ENCODE measurements at regions not wholly inside any gene's neighbourhood (a gene's known extent, or its start where the extent isn't known, plus 50 kb on each side); places are given as distances from the start of the nearest gene placed in this dataset.
"Not testable (repeated sequence)": the region's sequence is repeated elsewhere in the genome, so short reads cannot be mapped to it uniquely, and the experiment has no call there.

- not testable (repeated sequence) for BruUV-seq (replicated peaks)
These were observed 305.8 kb upstream of the POTED start for GRCh38 chr21:13303763-13304162.

DNA sequence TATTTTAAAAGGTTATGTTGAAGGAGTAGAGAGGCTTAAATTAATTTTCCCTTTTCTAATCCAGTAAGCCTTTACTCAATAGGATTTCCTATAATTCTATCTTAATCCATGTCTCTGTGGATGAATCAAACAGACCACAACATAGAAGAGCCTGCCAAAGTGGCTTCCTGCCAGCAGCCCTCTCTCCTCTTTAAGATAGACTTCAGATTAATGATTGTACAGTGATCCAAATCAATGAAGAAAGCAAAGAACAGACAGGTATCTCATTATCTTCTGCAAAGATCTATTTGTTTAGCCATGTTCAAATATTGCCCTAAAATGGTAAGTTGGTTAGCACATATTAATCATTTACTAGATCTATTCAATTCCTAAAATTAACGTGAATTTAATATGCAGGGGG is 304.7 kb upstream of the POTED start:
- H3K27me3 ChIP-seq (ENCODE audit: control insufficient read depth, insufficient read depth, low read length); H3K9me1 ChIP-seq (ENCODE audit: insufficient read depth, low read length); H3K9me3 ChIP-seq (ENCODE audit: control insufficient read depth, insufficient read depth, low read length); H3K4me2 ChIP-seq (ENCODE audit: low read depth, low read length); H2BK15ac ChIP-seq (ENCODE audit: low read depth, low read length); H4K91ac ChIP-seq (ENCODE audit: insufficient read depth, low read depth, low read length); DNase-seq; H4K20me1 ChIP-seq (ENCODE audit: insufficient read depth, low read length); H3K79me1 ChIP-seq (ENCODE audit: low read depth in 1 of 2, low read length in 2 of 2); H3K56ac ChIP-seq (ENCODE audit: extremely low read depth, insufficient read depth, low read length); H3K4me1 ChIP-seq (ENCODE audit: control insufficient read depth, insufficient read depth, low read length); H3K9ac ChIP-seq (ENCODE audit: low read depth, low read length); in situ Hi-C loops (cut with MboI; ENCODE audit: low sequenced_read_pairs); H2BK20ac ChIP-seq (ENCODE audit: low read depth, low read length); H2AK9ac ChIP-seq (replicated peaks; ENCODE audit: low read depth, low read length, poor library complexity); H3K14ac ChIP-seq (replicated peaks; ENCODE audit: low read depth, low read length); H3K27ac ChIP-seq (ENCODE audit: insufficient read depth, low read length); H4K5ac ChIP-seq (ENCODE audit: low read depth, low read length); H2AK5ac ChIP-seq (ENCODE audit: low read depth, low read length); H3K23ac ChIP-seq (ENCODE audit: low read depth, low read length); H2AFZ ChIP-seq (replicated peaks; ENCODE audit: low read length, poor library complexity); dilution Hi-C loops (cut with HindIII; ENCODE audit: low sequenced_read_pairs, unreplicated experiment); BruUV-seq (replicated peaks); H3K4me3 ChIP-seq (ENCODE audit: insufficient read depth, low read depth, low read length); ATAC-seq (ENCODE audit: low read depth); H3K36me3 ChIP-seq (ENCODE audit: control insufficient read depth, insufficient read depth, low read length); H2BK5ac ChIP-seq (ENCODE audit: low read depth, low read length, poor library complexity, severe bottlenecking); H3K18ac ChIP-seq (ENCODE audit: low read depth, low read length); H2BK120ac ChIP-seq (ENCODE audit: low read depth, low read length); H3K4ac ChIP-seq (ENCODE audit: low read depth, low read length); POLR2A ChIA-PET (ENCODE audit: unreplicated experiment); H4K8ac ChIP-seq (ENCODE audit: low read depth in 2 of 2, low read length in 2 of 2); CTCF ChIA-PET; intact Hi-C loops (cut with micrococcal nuclease): not testable (repeated sequence)
- no CpG with 5 or more reads among the region's 1 CpG for WGBS, 2 experiments (ENCODE audit: extremely low coverage in 2 of 2, insufficient read length in 1 of 2)

More at GRCh38 chr21:13303763-13304162, 305.8 kb upstream of the POTED start:
- H3K9me3 ChIP-seq (ENCODE audit: control insufficient read depth, insufficient read depth, low read length); H2AK5ac ChIP-seq (ENCODE audit: low read depth, low read length); H2BK15ac ChIP-seq (ENCODE audit: low read depth, low read length); H3K4me3 ChIP-seq (ENCODE audit: insufficient read depth, low read depth, low read length); H4K8ac ChIP-seq (ENCODE audit: low read depth in 2 of 2, low read length in 2 of 2); H3K4ac ChIP-seq (ENCODE audit: low read depth, low read length); H3K4me2 ChIP-seq (ENCODE audit: low read depth, low read length); H3K9ac ChIP-seq (ENCODE audit: low read depth, low read length); H3K9me1 ChIP-seq (ENCODE audit: insufficient read depth, low read length); dilution Hi-C loops (cut with HindIII; ENCODE audit: low sequenced_read_pairs, unreplicated experiment); H2BK120ac ChIP-seq (ENCODE audit: low read depth, low read length); H3K23ac ChIP-seq (ENCODE audit: low read depth, low read length); H3K36me3 ChIP-seq (ENCODE audit: control insufficient read depth, insufficient read depth, low read length); H2AK9ac ChIP-seq (replicated peaks; ENCODE audit: low read depth, low read length, poor library complexity); H3K79me1 ChIP-seq (ENCODE audit: low read depth in 1 of 2, low read length in 2 of 2); POLR2A ChIA-PET (ENCODE audit: unreplicated experiment); H3K4me1 ChIP-seq (ENCODE audit: control insufficient read depth, insufficient read depth, low read length); H3K27me3 ChIP-seq (ENCODE audit: control insufficient read depth, insufficient read depth, low read length); H3K56ac ChIP-seq (ENCODE audit: extremely low read depth, insufficient read depth, low read length); H4K5ac ChIP-seq (ENCODE audit: low read depth, low read length); intact Hi-C loops (cut with micrococcal nuclease); H3K18ac ChIP-seq (ENCODE audit: low read depth, low read length); ATAC-seq (ENCODE audit: low read depth); H2BK20ac ChIP-seq (ENCODE audit: low read depth, low read length); H2BK5ac ChIP-seq (ENCODE audit: low read depth, low read length, poor library complexity, severe bottlenecking); H3K27ac ChIP-seq (ENCODE audit: insufficient read depth, low read length); H4K20me1 ChIP-seq (ENCODE audit: insufficient read depth, low read length); H2AFZ ChIP-seq (replicated peaks; ENCODE audit: low read length, poor library complexity); H3K14ac ChIP-seq (replicated peaks; ENCODE audit: low read depth, low read length); H4K91ac ChIP-seq (ENCODE audit: insufficient read depth, low read depth, low read length); DNase-seq; in situ Hi-C loops (cut with MboI; ENCODE audit: low sequenced_read_pairs): not testable (repeated sequence)
- CTCF ChIA-PET: interaction anchor here (0.6 kb wide), 1 partner anchor 109 kb away, joined by 4 read pairs; no protein-coding TSS in a partner anchor
- WGBS, 2 experiments (ENCODE audit: extremely low coverage in 2 of 2, insufficient read length in 1 of 2): no CpG with 5 or more reads among the region's 1 CpG

All from IMR-90 (cell line).